IPS-15b (cell line): ENCODE measurements at regions not wholly inside any gene's neighbourhood (a gene's known extent, or its start where the extent isn't known, plus 50 kb on each side); places are given as distances from the start of the nearest gene placed in this dataset.
"Not testable (repeated sequence)": the region's sequence is repeated elsewhere in the genome, so short reads cannot be mapped to it uniquely, and the experiment has no call there.

Source experiments
- H3K27me3 ChIP-seq: one replicate; pipeline ENCODE4 v1.6.1; 2013; ENCODE audit warnings: low read length; ENCODE audit not compliant: control insufficient read depth, insufficient read depth
- H3K36me3 ChIP-seq: one replicate; pipeline ENCODE4 v1.6.1; 2013; ENCODE audit warnings: low read length; ENCODE audit not compliant: control insufficient read depth, insufficient read depth
- H3K4me1 ChIP-seq: one replicate; pipeline ENCODE4 v1.6.1; 2013; ENCODE audit warnings: mild to moderate bottlenecking, low read length; ENCODE audit not compliant: control insufficient read depth, insufficient read depth
- H3K4me3 ChIP-seq: one replicate; pipeline ENCODE4 v1.5.1; 2013; ENCODE audit warnings: low read depth, low read length
- H3K9ac ChIP-seq: one replicate; pipeline ENCODE4 v1.6.1; 2013; ENCODE audit warnings: low read depth, mild to moderate bottlenecking, low read length
- H3K9me3 ChIP-seq: one replicate; pipeline ENCODE4 v1.6.1; 2013; ENCODE audit warnings: mild to moderate bottlenecking, low read length; ENCODE audit not compliant: control insufficient read depth, insufficient read depth

DNA sequence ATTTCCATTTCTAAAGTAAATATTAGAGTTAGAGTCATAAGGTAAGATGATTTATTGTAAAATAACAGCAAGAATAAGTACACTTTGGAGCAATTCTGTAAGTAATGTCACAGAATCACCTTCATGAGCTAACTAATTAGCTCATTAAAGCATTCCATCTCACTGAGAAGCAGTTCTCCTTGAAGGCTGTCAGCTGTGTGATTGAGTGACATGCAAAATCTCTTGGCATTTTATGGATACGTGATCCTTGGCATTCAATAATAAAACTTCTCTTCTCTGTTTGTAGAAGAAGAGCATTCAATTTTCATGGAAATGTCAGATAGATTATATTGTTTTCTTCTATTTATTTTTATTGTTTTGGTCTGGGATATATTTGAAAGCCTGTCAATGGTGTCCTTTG lies 1389.3 kb downstream of the GATA3 start:
- Histone ChIP-seq H3K4me3 (no peak overlapping the region), H3K27me3 (no peaks in the 10 kb centered on the region), H3K9me3 (no peaks in the 10 kb centered on the region), H3K9ac (no peak overlapping the region), H3K4me1 (no peaks in the 10 kb centered on the region), H3K36me3 (no peaks in the 10 kb centered on the region)

DNA sequence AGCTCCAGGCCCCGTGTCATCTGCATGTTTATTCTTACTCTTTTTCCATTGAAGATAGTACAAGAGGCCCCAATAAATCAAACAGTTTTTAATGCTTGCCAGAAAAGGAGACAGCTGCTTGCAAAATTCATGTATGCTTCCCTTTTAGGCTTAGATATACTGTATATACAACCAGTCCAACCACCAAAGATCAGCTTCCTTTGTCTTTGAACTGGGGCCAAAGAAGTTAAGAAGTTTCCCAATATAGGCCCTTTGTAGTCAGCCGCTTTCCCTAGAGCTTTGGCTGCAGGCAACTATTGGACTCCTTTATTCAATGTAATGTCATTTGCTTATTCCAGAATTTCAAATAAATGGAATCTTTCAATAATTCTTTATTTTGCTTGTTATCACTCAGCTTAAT lies 1395.0 kb downstream of the GATA3 start:
- no peaks in the 10 kb centered on the region for H3K4me1 ChIP-seq
- H3K27me3 ChIP-seq, result no peaks in the 10 kb centered on the region
- no peak overlapping the region for H3K9ac ChIP-seq
- no peaks in the 10 kb centered on the region for H3K36me3 ChIP-seq
- H3K9me3 ChIP-seq, result no peaks in the 10 kb centered on the region
- no peak overlapping the region for H3K4me3 ChIP-seq

DNA sequence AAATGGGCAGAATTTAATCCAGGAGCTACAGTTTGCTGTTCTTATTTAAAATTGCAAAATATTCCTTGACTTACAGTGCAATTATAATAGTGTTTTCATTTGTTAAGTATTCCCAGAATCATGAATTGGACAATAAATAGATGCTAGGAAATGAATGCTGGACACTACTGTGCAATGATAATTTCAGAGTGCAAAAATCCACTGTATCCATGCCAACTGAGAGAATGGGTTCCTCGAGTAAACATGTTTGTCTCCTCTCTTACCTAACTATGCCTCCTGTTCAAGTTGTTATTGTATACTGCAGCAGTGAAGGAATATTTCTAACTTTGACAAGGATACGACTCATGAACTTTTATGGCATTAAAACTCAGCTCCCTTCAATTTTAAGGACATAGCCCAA lies 1396.3 kb downstream of the GATA3 start:
- H3K27me3 ChIP-seq, result no peaks in the 10 kb centered on the region
- no peak overlapping the region for H3K4me3 ChIP-seq
- no peaks in the 10 kb centered on the region for H3K9me3 ChIP-seq
- no peaks in the 10 kb centered on the region for H3K36me3 ChIP-seq
- H3K4me1 ChIP-seq, result no peaks in the 10 kb centered on the region
- H3K9ac ChIP-seq, result no peak overlapping the region

GRCh38 chr10:9451211-9451773 lies 1396.8 kb downstream of the GATA3 start:
- Histone ChIP-seq H3K9ac (no peak overlapping the region), H3K27me3 (no peaks in the 10 kb centered on the region), H3K4me1 (no peaks in the 10 kb centered on the region), H3K36me3 (no peaks in the 10 kb centered on the region), H3K9me3 (no peaks in the 10 kb centered on the region), H3K4me3 (no peak overlapping the region)

DNA sequence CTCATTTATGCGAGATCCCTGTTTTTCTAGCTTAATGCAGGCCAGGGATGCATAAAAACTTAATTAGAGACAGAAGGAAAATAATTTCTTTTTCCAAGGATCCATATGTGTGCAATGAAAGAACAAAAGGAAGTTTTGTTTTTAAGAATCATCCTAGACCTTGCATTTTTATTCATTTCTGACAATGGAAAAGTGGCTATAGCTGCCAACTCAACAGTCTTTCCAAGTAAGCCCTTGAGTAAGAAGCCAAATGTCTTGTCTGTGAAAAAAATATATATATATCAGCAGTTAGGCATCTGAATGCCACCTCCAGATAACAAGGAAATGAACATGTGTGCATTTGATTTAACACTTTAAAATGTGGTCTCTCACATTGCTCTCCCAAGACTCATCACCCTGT lies 1397.6 kb downstream of the GATA3 start:
- Histone ChIP-seq H3K4me1 (no peaks in the 10 kb centered on the region), H3K9ac (no peak overlapping the region), H3K4me3 (no peak overlapping the region), H3K36me3 (no peaks in the 10 kb centered on the region), H3K27me3 (no peaks in the 10 kb centered on the region), H3K9me3 (no peaks in the 10 kb centered on the region)

- not testable (repeated sequence) for H3K4me3 ChIP-seq, H3K9me3 ChIP-seq, H3K9ac ChIP-seq, H3K36me3 ChIP-seq, H3K4me1 ChIP-seq, H3K27me3 ChIP-seq
These were observed 1399.4 kb downstream of the GATA3 start for GRCh38 chr10:9453871-9454270.

- Histone ChIP-seq H3K4me3 (no peak overlapping the region), H3K9me3 (no peaks in the 10 kb centered on the region), H3K27me3 (no peaks in the 10 kb centered on the region), H3K4me1 (no peaks in the 10 kb centered on the region), H3K9ac (no peak overlapping the region), H3K36me3 (no peaks in the 10 kb centered on the region)
These were observed 1415.2 kb downstream of the GATA3 start for GRCh38 chr10:9469663-9470205.

DNA sequence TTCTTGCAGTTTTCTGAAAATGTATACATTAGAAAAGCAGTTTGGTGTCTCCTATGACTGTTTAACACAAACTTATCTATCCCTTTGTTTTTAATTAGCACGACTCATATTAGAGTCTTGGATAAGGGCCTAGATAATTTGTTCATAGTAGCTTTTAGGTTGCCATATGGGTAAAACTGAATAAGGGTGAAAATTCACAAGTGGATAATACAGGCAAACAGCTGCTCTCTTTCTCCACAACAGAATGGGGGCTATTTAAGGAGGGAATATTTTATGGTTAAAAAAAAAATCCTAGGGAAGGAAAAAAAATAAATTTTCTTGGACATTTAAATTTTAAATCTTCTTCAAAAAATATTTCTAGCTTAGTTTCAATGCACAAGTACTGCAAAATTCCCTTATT lies 1416.1 kb downstream of the GATA3 start:
- no peaks in the 10 kb centered on the region for H3K9me3 ChIP-seq
- H3K36me3 ChIP-seq, result no peaks in the 10 kb centered on the region
- H3K4me3 ChIP-seq, result no peak overlapping the region
- no peaks in the 10 kb centered on the region for H3K27me3 ChIP-seq
- H3K9ac ChIP-seq, result no peak overlapping the region
- no peaks in the 10 kb centered on the region for H3K4me1 ChIP-seq

DNA sequence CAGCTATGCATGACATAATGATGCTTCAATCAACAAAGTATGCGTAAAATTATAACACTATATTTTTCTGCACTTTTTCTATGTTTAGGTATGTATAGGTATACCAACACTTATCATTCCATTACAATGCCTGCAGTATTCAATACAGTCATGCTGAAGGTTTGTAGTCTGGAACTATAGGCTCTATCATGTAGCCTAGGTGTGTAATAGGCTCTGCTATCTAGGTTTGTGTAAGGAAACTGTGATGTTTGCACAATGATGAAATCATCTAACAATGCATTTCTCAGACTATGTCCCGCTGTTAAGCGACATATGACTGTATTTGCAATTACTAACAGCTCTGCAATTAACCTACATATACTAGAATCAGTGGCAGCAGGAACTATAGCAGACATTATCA lies 1447.5 kb downstream of the GATA3 start:
- Histone ChIP-seq H3K9me3 (no peaks in the 10 kb centered on the region), H3K4me1 (no peaks in the 10 kb centered on the region), H3K27me3 (no peaks in the 10 kb centered on the region), H3K36me3 (no peaks in the 10 kb centered on the region), H3K4me3 (no peak overlapping the region), H3K9ac (no peak overlapping the region)

- Histone ChIP-seq H3K9me3 (no peaks in the 10 kb centered on the region), H3K9ac (no peak overlapping the region), H3K4me1 (no peaks in the 10 kb centered on the region), H3K36me3 (no peaks in the 10 kb centered on the region), H3K27me3 (no peaks in the 10 kb centered on the region), H3K4me3 (no peak overlapping the region)
These were observed 1449.7 kb downstream of the GATA3 start for GRCh38 chr10:9504227-9504626.

DNA sequence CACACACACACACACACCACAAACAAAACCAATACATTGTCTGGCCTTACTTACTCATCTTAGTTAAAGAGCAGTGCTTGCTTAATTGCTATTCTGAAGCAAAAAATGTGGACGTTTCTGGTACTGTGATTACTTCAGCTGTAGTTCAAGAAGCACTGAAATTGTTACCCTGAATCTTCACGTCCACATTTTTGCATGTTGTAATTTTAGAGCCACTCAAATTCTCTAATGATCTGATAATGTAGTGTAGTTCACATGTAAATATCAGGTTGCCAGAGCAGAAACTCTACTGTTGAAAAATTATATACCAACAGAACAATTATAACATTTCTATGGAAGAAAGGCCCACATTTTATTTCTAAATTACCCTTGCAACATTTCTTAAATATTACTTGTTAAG lies 1451.1 kb downstream of the GATA3 start:
- H3K4me3 ChIP-seq, result no peak overlapping the region
- H3K36me3 ChIP-seq, result no peaks in the 10 kb centered on the region
- no peak overlapping the region for H3K9ac ChIP-seq
- peaks cover 9% of the 10 kb centered on the region for H3K4me1 ChIP-seq
- no peaks in the 10 kb centered on the region for H3K9me3 ChIP-seq
- H3K27me3 ChIP-seq, result no peaks in the 10 kb centered on the region

DNA sequence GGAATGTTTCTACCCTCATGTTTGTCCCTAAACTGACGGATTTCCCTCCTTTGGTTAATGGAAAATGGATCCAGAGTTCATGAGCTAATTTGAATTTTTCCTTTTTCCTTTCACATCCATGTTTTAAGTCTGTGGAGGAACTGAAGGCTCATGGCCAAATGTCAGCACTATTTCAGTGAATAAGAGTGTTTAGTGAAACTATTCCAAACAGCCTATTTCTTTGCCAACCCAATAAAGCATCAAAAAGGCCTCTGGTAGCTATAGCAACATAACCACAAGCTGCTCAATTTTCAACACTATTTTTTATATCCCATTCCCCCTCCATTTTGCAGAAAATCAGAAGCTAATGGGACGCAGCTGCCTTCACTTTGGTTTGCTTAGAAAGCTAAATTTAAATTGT lies 1454.1 kb downstream of the GATA3 start:
- H3K9ac ChIP-seq, result no peak overlapping the region
- H3K27me3 ChIP-seq, result no peaks in the 10 kb centered on the region
- no peaks in the 10 kb centered on the region for H3K36me3 ChIP-seq
- H3K4me3 ChIP-seq, result no peak overlapping the region
- H3K9me3 ChIP-seq, result no peaks in the 10 kb centered on the region
- peaks cover 16% of the 10 kb centered on the region for H3K4me1 ChIP-seq
